Astrocyte of the hippocampus (primary cell): ENCODE measurements at regions not wholly inside any gene's neighbourhood (a gene's known extent, or its start where the extent isn't known, plus 50 kb on each side); places are given as distances from the start of the nearest gene placed in this dataset.

Experiments used
- DNase-seq: peaks from one replicate; pipeline ENCODE4 v3.0.0; 2011; ENCODE audit warnings: low read depth, low spot score

GRCh38 chr1:38464071-38464661, 395.4 kb downstream of the RRAGC start:
- no peak for DNase-seq

- DNase-seq, result no peak
Observed at GRCh38 chr1:38463074-38463473, 396.5 kb downstream of the RRAGC start.

DNA sequence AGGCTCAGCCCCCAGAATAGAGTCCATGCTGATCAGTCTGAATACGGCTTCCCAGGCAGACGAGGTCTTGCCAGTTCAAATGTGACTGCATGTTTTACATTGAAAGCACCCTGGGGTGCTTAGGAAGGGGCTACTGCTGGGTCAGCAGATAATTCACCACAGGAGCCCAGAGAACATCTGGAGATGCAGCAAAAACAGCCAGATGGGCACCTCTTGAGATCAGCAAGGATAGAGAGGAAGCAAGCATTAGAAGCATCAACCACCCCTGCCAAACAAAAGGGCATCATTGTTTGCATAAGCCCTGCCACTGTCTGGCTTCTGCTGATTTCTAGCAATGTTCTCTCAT, 403.1 kb downstream of the RRAGC start:
- no peak for DNase-seq

GRCh38 chr1:38455829-38456530, 403.6 kb downstream of the RRAGC start:
- DNase-seq, result no peak

DNA sequence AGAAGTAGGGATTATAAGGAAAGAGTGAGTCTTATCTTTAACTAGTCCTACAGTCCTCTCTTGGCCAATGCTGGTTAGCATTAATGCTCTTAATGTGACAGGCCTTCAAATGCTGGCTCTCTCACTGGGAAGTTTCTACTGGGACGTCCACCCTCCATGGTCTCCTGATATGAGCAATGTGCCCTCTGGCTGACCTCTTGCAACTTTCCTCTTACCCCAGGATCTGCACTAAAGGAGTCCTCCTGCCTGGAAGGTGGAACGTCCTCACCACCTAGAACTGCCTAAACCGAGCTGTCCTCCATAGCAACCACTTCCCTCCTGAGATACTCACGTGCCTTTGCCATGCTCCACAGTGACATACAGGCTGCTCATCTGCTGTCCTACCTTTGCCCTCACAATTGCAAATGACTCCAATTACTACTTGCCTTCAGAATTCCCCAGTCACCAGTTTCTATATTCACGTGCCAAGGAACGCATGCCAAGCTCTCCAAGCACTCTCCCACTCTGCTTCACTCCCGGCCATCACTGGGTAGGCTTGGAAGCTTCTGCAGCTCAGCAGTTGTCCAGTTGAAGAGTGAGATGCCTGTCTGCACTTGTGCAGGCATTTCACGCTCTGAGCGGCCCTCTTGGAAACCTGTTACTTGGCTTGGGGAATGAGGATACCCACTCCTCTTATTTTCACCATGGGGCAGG, 404.7 kb downstream of the RRAGC start:
- no peak for DNase-seq

- DNase-seq, result no peak
Observed at GRCh38 chr1:38454236-38454635, 405.3 kb downstream of the RRAGC start.

GRCh38 chr1:38452246-38452645, 405.7 kb upstream of the POU3F1 start:
- peak; percentile 48 for DNase-seq

GRCh38 chr1:38451541-38451993, 405.0 kb upstream of the POU3F1 start:
- DNase-seq, result peak; percentile 94

- no peak for DNase-seq
Observed at GRCh38 chr1:38448893-38449292, 402.3 kb upstream of the POU3F1 start.

GRCh38 chr1:38446936-38447335, 400.3 kb upstream of the POU3F1 start:
- DNase-seq, result no peak

- DNase-seq, result peak; percentile 31
Observed at GRCh38 chr1:38444770-38445442, 398.3 kb upstream of the POU3F1 start.

DNA sequence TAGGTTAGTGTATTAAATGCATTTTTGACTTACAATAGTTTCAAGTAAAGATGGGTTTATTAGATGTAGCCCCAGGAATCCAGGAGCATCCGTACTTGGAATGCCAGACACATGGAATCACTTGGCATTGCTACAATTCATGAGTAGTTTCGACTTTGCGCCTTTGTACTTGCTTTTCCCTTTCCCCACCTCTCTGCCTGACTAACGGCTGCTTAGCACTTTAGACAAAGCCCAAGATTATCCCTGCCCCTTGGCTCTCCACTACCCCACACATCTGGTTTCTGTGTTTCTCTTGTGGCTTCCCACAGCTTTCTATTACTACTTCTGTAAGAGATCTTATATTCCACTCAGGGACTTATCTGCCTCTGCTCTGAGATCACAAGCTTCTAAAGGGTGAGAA, 397.7 kb upstream of the POU3F1 start:
- peak; percentile 91 for DNase-seq

DNA sequence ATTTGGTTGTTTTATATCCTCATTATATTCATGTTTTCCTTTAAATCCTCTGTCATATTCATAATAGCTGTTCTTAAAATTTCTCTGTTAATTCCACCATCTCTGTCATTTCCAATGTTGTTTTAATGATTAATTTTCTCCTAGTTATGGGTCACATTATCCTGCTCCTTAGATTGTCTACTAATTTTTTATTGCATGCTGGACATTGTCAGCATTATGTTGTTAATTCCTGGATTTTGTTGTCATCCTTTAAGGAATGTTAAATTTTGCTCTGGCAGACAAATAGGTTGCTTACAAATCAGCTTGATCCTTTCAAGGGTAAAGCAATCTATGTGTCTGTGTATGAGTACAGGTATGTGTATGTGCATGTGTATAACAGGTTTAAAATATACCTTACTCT, 393.8 kb upstream of the POU3F1 start:
- DNase-seq, result no peak

GRCh38 chr1:38436749-38437148, 390.2 kb upstream of the POU3F1 start:
- no peak for DNase-seq

DNA sequence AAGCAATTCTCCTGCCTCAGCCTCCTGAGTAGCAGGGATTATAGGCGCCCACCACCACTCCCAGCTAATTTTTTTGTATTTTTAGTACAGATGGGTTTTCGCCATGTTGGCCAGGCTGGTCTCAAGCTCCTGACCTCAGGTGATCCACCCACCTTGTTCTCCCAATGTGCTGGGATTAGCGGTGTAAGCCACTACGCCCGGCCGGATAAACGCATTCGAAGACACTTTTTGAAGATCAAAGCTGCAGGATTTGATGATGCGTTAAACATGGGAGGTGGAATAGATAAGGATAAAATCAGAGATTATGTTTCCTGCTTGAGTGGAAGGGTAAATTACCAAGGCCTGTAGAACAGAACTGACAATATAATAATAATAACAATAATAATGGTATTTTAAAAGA, 389.4 kb upstream of the POU3F1 start:
- no peak for DNase-seq

DNA sequence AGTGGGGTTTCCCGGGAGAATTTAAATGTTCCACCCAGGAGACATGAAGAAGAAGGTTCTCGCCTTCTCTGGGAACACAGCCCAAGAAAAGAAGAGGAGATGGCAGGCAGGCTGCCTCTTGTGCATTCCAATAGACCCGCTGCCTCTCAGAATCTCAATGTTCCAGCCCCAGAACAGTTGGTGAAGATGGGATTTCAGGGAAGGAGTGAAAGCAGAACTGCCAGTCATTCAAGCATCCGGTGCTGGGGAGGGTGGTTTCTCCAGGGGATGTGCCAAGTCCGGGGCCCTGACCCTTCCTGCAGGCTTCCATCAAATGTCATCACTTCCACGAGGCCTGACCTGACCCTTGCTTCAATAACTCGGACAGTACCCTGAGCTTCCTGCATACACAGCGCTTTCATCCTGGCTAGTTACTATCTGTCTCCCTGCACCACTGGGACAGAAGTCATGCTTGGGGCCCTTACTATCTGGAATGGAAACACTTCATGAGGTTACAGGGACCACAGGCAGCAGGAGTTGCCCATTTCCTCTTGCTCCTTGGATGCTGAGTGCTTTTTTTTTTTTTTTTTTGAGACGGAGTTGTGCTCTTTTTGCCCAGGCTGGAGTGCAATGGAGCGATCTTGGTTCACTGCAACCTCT, 386.6 kb upstream of the POU3F1 start:
- no peak for DNase-seq

- no peak for DNase-seq
Observed at GRCh38 chr1:38431535-38432376, 385.2 kb upstream of the POU3F1 start.

GRCh38 chr1:38430949-38431348, 384.4 kb upstream of the POU3F1 start:
- no peak for DNase-seq

DNA sequence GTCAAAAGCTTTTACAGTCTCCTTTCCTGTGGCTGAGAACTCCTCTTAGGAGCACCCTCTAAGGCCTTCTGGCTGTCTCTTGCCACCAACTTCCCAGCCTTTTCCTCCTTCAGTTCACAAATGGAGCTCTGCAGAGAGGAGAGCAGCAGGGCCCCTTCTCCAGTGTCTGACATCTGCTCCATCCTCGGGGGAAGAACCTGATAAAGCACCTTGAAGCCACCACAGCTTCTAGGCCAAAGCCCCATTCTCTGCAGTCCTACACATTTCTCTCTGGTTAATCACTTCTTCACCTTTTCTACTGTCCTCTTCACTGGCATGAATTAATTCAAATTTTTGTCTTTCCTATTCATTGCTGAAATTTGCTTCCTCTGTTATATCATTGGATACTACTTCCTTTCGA, 378.1 kb upstream of the POU3F1 start:
- DNase-seq, result no peak

DNA sequence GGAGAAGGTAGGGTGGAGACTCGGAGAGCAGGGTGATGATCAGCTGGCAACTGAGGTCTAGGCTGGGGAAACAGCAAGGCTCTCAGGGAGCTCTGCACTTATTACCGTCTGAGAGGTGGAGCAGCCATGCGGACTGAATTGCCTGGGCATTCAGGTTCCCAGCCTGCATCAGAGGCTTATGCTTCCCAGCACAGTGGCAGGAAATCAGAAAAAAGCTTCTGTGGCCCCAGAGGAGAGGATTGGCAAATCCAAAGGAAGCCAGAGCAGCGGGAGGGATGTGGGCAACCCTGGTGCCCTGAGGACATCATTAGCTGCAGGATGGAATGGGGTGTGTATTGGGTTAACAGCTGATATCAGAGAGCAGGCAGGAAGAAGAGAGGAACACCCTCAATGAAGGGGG, 374.1 kb upstream of the POU3F1 start:
- DNase-seq, result peak; percentile 22
